AG09309 (cell line): ENCODE measurements at regions not wholly inside any gene's neighbourhood (a gene's known extent, or its start where the extent isn't known, plus 50 kb on each side); places are given as distances from the start of the nearest gene placed in this dataset.
A peak's percentile ranks its signal among the peaks of the same experiment; 100 is the strongest.

ENCODE experiments used
- DNase-seq: peaks from one replicate; pipeline ENCODE4 v3.0.0-alpha.2; 2010; ENCODE audit warnings: low read depth
- H3K4me3 ChIP-seq: 2 replicates; pipeline ENCODE4 v1.5.1; 2011; ENCODE audit warnings: mild to moderate bottlenecking, low read depth, low read length, moderate library complexity; ENCODE audit not compliant: control insufficient read depth
- CTCF ChIP-seq: IDR thresholded peaks from 2 replicates; pipeline ENCODE4 v1.5.1; 2011; ENCODE audit warnings: mild to moderate bottlenecking, low read depth, low read length, inconsistent platforms; ENCODE audit not compliant: insufficient read depth, control insufficient read depth; ENCODE audit errors: missing control alignments

GRCh38 chr2:190802129-190802528 is 78.5 kb upstream of the GLS start:
- no peak for DNase-seq
- H3K4me3 ChIP-seq = no peak overlapping the region
- no peak for TF ChIP-seq CTCF

GRCh38 chr2:190802626-190803209 is 77.9 kb upstream of the GLS start:
- no peak for TF ChIP-seq CTCF
- no peak overlapping the region for H3K4me3 ChIP-seq
- DNase-seq = no peak

- no peak overlapping the region for H3K4me3 ChIP-seq
- TF ChIP-seq CTCF = peak; percentile 49
- no peak for DNase-seq
Observed at GRCh38 chr2:190804182-190804795, 76.3 kb upstream of the GLS start.

- TF ChIP-seq CTCF = no peak
- no peak overlapping the region for H3K4me3 ChIP-seq
- DNase-seq = no peak
Observed at GRCh38 chr2:190805126-190805525, 75.5 kb upstream of the GLS start.

- DNase-seq = no peak
- no peak for TF ChIP-seq CTCF
- no peak overlapping the region for H3K4me3 ChIP-seq
Observed at GRCh38 chr2:190805843-190806242, 74.8 kb upstream of the GLS start.

GRCh38 chr2:190807886-190808285 is 72.7 kb upstream of the GLS start:
- DNase-seq = no peak
- no peak overlapping the region for H3K4me3 ChIP-seq
- TF ChIP-seq CTCF = no peak
